ENCODE measurements at regions not wholly inside any gene's neighbourhood (a gene's known extent, or its start where the extent isn't known, plus 50 kb on each side); places are given as distances from the start of the nearest gene placed in this dataset.

DNA sequence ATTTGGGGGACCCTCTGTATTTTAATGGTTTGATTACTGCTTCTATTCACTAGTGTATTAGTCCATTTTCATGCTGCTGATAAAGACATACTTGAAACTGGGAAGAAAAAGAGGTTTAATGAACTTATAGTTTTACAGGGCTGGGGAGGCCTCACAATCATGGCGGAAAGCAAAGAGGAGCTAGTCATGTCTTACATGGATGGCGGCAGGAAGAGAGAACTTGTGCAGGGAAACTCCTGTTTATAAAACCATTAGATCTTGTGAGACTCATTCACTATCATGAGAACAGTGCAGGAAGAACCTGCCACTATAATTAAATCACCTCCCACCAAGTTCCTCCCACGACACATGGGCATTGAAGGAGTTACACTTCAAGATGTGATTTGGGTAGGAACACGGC, 464.5 kb upstream of the RGS18 start:
- DNase-seq (ENCODE audit: low read depth, low spot score) (no peak), ATAC-seq (no peak)
- intact Hi-C loops (cut with micrococcal nuclease; ENCODE audit: unreplicated experiment) (no loop called here), in situ Hi-C loops (cut with HindIII; ENCODE audit: low pct_unique_long_range_greater_than_20kb, low sequenced_read_pairs) (no loop called here)
- BruUV-seq (replicated peaks) = no TSS peak
- H3K4me3 ChIP-seq (ENCODE audit: low read depth in 2 of 2, low read length in 2 of 2) = no peak overlapping the region
- no peak overlapping the region for H3K27ac ChIP-seq (ENCODE audit: low read length)
- no peaks in the 10 kb centered on the region for H3K36me3 ChIP-seq (ENCODE audit: control insufficient read depth, insufficient read depth, low read length)
- no peak for TF ChIP-seq SIN3A (IDR thresholded peaks at IDR 0.05; ENCODE audit: borderline replicate concordance, insufficient read depth, low read depth, low read length)
- no peak for TF ChIP-seq REST (IDR thresholded peaks at IDR 0.05; ENCODE audit: insufficient read depth in 1 of 2, low read depth in 2 of 2, low read length in 1 of 2)
- no peak for TF ChIP-seq POLR2AphosphoS5 (IDR thresholded peaks at IDR 0.05; ENCODE audit: low read depth, low read length)
- no peak for TF ChIP-seq TCF7L2 (IDR thresholded peaks at IDR 0.05; ENCODE audit: low read depth, low read length)
- no peak for TF ChIP-seq CTCF (IDR thresholded peaks at IDR 0.05)
- no peaks in the 10 kb centered on the region for H3K27me3 ChIP-seq (ENCODE audit: control insufficient read depth, insufficient read depth, low read length)
- POLR2A ChIA-PET = no interaction called here
- H3K9me3 ChIP-seq (ENCODE audit: control insufficient read depth, insufficient read depth, low read depth, low read length) = no peaks in the 10 kb centered on the region
- CTCF ChIA-PET = no interaction called here
- no peaks in the 10 kb centered on the region for H3K4me1 ChIP-seq (ENCODE audit: control insufficient read depth, insufficient read depth, low read length)

- TF ChIP-seq REST (IDR thresholded peaks at IDR 0.05; ENCODE audit: insufficient read depth in 1 of 2, low read depth in 2 of 2, low read length in 1 of 2) (no peak), CTCF (IDR thresholded peaks at IDR 0.05) (no peak), TCF7L2 (IDR thresholded peaks at IDR 0.05; ENCODE audit: low read depth, low read length) (no peak)
- H3K36me3 ChIP-seq (ENCODE audit: control insufficient read depth, insufficient read depth, low read length) = no peaks in the 10 kb centered on the region
- H3K9me3 ChIP-seq (ENCODE audit: control insufficient read depth, insufficient read depth, low read depth, low read length) = no peaks in the 10 kb centered on the region
- CTCF ChIA-PET = no interaction called here
- no peaks in the 10 kb centered on the region for H3K4me1 ChIP-seq (ENCODE audit: control insufficient read depth, insufficient read depth, low read length)
- H3K27ac ChIP-seq (ENCODE audit: low read length) = no peak overlapping the region
- DNase-seq (ENCODE audit: low read depth, low spot score) = no peak
- H3K4me3 ChIP-seq (ENCODE audit: low read depth in 2 of 2, low read length in 2 of 2) = no peak overlapping the region
- BruUV-seq (replicated peaks) = no TSS peak
- H3K27me3 ChIP-seq (ENCODE audit: control insufficient read depth, insufficient read depth, low read length) = no peaks in the 10 kb centered on the region
- in situ Hi-C loops (cut with HindIII; ENCODE audit: low pct_unique_long_range_greater_than_20kb, low sequenced_read_pairs) (no loop called here), intact Hi-C loops (cut with micrococcal nuclease; ENCODE audit: unreplicated experiment) (no loop called here)
- ATAC-seq = no peak
- POLR2A ChIA-PET = no interaction called here
Observed at GRCh38 chr1:191695865-191696264, 462.4 kb upstream of the RGS18 start.
